GM12875 (cell line): ENCODE measurements at regions not wholly inside any gene's neighbourhood (a gene's known extent, or its start where the extent isn't known, plus 50 kb on each side); places are given as distances from the start of the nearest gene placed in this dataset.

ENCODE experiments used
- H3K4me3 ChIP-seq: one replicate; pipeline ENCODE4 v1.5.1; 2011; ENCODE audit warnings: low read depth, low read length, control low read depth
- CTCF ChIP-seq: IDR thresholded peaks from 2 replicates; pipeline ENCODE4 v1.5.1; 2011; ENCODE audit warnings: low read depth, mild to moderate bottlenecking, control low read depth, inconsistent platforms, low read length, moderate library complexity, borderline replicate concordance; ENCODE audit not compliant: insufficient read depth

DNA sequence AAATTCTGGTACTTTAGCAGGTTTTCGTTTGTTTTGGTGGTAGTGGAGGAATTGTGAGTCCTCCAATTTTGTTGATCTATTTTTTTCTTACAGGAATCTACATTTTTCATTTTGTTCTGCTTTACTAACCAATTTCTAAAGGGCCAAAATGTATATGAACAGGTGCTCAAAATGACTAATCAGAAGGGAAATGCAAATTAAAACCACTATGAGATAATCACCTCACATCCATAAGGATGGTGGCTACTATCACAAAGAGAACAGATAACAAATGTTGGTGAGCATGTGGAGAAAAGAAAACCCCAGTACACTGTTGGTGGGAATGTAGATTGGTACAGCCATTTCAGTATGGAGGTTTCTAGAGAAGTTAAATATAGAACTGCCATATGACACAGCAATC lies 134.2 kb downstream of the LMO4 start:
- no peak for TF ChIP-seq CTCF
- H3K4me3 ChIP-seq, result no peak overlapping the region

DNA sequence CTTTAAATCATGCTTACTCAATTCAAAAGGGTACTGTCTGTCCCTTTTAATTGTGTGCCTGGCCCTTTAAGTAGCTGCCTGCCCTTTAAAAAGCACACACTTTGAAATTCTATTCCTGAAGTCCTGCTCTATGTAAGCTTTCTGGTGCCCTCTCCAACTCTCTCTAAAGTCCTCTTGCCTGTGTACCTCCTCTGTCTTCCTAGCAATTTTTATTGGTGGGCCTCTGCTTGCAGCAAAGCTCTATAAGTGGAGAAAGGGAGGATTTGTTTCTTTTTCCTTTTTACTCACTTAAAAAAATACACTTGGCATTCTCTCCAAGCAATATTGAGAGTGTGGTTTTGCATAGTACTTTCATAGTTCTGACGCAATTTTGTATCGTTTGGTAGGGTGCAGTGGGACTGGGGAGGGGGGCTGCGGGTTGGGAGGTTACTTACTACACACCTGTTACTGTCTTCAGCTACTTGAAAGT lies 135.4 kb downstream of the LMO4 start:
- TF ChIP-seq CTCF, result no peak
- no peak overlapping the region for H3K4me3 ChIP-seq

GRCh38 chr1:87466621-87467020 lies 137.9 kb downstream of the LMO4 start:
- TF ChIP-seq CTCF, result no peak
- no peak overlapping the region for H3K4me3 ChIP-seq

DNA sequence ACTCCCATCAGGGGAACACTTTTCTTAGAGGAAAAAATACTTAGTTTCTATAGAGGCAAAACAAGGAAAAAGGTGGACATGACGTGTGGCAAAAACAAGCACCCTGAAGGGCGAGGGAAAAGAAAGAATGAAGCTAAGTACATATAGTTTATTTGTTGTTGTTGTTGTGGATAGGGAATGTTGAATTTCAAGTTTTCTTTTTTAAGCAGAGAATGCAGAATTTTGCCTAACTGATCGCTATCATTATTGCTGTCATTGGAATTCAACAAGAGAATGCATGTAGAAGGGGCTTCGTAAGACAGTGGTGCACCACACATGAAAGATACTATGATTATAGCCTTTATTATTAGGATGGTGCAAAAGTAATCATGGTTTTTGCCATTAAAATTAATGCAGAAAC lies 144.0 kb downstream of the LMO4 start:
- no peak for TF ChIP-seq CTCF
- no peak overlapping the region for H3K4me3 ChIP-seq

GRCh38 chr1:87473203-87473661 lies 144.6 kb downstream of the LMO4 start:
- TF ChIP-seq CTCF, result no peak
- no peak overlapping the region for H3K4me3 ChIP-seq

GRCh38 chr1:87474098-87474497 lies 145.4 kb downstream of the LMO4 start:
- no peak overlapping the region for H3K4me3 ChIP-seq
- no peak for TF ChIP-seq CTCF

DNA sequence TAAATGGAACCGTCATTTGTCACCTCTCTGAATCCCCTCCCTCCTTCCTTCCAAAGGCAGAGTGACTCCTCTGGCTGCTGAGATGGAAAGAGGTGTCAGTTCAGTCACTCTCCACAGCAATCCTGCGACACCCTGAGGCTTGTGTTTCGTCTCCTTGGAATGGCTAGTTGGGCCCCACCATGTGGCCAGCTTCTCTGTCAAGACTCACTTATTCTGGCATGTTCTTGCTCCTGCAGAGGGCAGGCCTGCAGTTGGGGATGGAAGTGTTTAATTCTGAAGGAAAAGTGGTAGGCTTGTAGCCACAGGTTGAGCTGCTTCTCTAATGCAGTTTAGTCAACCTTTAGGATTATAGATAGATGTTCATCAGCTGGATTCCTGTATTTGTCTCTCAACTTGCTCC lies 149.6 kb downstream of the LMO4 start:
- no peak overlapping the region for H3K4me3 ChIP-seq
- TF ChIP-seq CTCF, result no peak
